HG03432 (cell line): ENCODE measurements at regions not wholly inside any gene's neighbourhood (a gene's known extent, or its start where the extent isn't known, plus 50 kb on each side); places are given as distances from the start of the nearest gene placed in this dataset.
A peak's percentile ranks its signal among the peaks of the same experiment; 100 is the strongest.
"Not testable (repeated sequence)": the region's sequence is repeated elsewhere in the genome, so short reads cannot be mapped to it uniquely, and the experiment has no call there.

Experiments
- ATAC-seq: cut with Tn5 transposase; IDR thresholded peaks from one replicate; pipeline ENCODE4 v1.9.1; 2021; ENCODE audit warnings: mild to moderate bottlenecking, moderate library complexity; ENCODE audit not compliant: unreplicated experiment

DNA sequence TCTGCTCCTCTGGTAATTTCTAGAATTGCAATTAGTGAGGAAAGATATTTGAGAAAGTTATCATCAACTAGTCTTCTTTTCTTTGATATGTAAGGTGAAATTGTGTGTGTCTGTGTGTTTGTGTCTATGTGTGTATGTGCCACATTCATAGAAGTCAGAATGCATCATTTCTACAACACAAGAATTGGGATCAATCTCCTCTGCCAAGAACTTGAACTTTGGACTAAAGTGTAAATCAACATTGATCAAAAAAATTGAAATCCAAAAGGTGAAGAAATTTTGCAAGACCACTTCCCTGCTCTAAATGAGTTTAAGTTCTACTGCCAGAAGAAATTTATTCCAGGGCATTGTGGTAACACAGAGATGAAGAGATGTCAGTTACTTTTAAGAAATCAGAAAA, 1072.8 kb downstream of the GRM8 start:
- no peak for ATAC-seq

DNA sequence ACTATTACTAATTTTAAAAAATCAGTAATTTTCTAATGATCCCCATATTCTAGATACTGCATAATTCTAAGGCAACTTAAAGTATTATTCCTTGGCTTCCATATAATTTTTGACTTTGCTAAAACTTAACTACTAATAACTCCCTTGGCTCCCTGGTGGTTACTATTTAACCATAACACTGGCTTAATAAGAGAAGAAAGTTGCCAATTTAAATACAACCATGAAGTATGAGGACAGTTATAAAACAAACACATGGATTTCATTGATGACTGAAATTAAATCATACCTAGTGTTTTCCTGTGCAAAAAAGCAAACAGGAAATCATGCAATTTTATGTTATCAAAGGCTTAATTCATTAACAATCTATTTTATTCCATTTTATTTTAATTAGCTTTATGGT, 1073.9 kb downstream of the GRM8 start:
- no peak for ATAC-seq

DNA sequence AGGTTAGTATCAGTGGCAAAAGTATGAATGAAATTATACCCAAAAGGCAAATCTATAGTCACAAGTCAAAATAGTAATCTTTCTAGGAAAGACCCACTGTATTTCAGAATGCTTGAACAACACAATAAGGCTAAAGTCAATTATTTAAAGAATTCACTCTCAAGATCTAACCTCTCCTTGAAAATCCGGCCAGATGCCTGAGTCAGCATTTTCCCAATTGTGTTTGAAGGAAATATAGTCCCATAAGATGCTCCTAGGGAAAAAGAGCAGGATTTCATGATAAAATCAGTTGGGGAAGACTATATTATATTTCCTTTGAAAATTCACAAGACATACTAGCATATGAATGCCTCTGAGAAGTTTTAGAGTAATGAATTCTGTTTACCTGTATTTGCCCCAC, 1075.0 kb downstream of the GRM8 start:
- no peak for ATAC-seq

DNA sequence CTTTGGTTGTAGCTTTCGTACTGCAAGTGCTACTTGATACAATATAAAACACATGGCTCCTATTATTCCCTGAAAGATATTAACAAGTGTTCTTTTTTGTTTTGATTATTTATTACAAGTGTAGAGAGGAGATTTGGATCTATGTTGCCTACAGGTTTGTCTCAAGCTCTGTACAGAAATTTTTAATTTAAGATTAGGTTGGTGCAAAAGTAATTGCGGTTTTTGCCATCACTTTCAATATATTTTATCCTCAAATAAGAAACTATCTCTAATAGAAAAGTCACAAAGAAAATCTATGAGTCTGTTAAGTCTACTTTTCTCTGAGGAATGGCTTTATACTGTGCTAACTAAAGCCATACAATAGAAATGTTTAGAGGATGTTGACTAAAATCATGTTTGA, 1086.1 kb downstream of the GRM8 start:
- ATAC-seq = no peak

DNA sequence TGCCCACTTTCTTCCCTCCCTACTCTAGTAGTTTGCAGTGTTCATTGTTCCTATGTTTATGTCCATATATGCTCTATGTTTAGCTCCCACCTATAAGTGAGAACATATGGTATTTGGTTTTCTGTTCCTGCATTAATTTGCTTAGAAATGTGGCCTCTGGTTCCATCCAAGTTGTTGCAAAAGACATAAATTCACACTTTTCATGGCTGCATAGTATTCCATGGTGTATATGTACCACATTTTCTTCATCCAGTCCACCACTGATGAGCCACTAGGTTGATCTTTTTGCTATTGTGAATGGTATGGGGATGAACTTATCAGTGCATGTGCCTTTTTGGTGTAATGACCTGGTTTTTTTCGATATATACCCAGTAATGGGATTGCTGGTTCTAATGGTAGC, 1089.1 kb downstream of the GRM8 start:
- no peak for ATAC-seq

DNA sequence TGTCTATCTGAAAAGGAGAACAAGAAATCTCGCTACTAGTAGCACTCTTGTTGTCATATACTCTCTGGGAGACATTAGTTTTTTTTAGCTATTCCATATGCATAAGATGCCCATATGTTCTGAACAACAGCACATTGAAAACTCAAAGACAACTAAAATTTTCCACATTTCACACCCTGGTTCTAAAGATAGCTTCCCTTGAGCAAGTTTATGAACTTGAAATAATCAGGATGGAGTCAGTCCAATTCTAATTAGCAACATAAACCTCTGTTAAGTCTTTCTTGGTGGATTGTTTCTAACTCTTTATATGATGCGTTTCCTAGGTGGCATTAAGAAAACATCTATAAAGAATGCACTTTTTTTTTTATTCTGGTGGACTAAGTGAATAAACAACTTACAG, 1095.3 kb downstream of the GRM8 start:
- no peak for ATAC-seq

DNA sequence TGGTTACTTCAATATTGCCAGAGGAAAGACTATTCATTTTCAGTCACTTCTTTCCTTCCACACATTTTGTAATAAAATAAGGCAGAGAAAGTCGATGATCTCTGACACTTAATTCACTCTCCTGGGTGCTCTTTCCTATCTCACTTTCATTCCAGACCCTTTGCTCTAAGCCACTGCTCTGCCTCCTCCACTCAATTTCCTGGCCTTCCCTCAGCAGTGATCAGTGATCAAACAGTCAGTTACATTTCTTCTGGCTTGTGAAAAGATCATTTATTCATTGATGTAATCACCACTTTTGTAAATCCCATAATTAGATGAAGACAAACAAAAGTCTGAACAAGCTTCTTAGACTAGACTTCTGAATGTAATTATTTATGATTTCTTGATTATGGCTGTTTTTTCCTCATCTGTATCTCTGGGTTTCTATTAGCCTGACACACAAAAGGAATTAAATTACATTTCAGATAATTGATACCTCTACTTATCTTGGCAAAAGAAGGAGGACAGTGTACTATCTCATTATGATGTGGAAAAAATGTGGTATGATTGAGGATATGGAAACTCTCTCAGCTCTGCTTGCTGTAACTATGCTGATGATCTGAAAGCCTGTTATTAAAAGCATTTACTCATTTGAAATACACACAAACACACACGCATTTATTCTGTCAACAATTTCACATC, 1102.3 kb downstream of the GRM8 start:
- ATAC-seq = no peak

DNA sequence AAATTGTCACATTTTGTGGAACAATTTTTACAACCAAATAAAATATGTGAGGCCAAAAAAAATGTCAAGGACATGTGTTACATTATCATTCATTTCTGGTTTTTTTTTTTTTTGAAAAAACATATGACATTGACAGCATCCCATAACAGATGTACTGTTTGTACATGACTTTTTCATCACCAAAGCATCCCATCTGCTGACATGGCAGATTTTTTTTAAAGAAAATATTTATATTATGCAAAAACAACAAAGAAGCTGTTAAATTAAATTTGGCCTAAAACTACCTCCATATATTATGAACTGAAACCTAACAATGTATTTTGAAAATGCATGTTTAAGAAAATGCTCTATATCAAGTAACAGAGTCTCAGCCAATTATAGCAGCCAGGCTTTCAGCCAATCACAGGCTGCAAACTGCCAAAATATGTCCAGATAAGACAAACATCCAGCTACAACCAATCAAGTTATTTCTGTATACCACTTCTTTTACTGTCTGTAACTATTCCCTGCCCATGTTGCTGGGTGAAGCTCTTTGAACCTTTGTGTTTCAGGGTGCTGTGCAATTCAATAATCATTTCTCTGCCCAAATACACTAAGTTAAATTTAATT, 1111.8 kb downstream of the GRM8 start:
- no peak for ATAC-seq

DNA sequence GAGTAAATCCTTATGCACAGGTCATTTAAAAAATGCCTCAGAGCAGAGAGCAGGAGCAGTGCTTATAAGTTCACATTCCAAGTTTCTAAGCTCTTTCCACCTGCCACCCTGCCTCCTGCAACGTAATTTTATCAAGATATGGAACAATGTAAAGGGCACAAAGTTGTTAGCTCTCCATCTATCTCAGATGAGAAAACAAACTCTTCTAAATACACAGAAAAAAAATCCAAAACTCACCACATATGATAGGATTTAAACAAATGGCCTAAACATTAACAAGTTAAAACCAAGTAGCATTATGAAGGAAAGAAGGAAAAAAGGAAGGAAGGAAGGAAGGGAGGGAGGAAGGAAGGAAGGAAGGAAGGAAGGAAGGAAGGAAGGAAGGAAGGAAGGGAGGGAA, 1132.8 kb downstream of the GRM8 start:
- ATAC-seq = no peak

DNA sequence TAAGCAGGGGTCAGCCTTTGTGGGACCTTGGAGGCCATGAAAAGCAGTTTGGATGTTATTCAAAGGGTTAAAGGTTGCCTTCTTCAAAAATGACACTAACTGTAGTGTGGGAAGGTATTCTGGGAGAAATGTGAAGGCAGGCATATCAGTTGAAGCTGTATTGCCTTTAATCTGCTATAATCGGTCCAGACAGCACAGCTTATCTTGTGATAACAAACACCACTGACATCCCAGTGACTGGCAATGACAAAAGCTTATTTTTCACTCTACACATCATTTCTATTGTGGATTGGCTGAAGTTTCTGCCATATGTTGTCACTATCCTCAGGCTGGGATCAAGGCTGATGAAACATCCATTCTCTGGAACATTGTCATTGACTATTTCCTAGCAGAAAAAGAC, 1149.2 kb downstream of the GRM8 start:
- ATAC-seq = no peak

DNA sequence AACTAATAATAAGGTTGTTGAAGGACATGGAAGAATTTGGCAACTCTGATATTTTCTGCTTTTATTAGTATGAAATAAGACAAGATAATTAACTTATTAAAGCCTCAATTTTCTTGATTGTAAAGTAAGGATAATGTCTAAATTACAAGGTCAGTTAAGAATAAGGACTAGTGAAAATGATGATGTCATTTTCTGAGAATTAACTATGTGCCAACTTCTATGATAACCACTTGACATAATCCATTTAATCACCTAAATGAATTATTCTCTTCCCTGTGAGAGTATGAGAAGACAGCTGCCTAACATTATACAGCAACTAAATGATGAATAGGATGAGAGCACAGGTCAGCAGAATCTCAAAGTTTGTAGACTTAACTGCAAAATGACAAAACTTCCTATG, 1153.4 kb upstream of the POT1 start:
- ATAC-seq = no peak

DNA sequence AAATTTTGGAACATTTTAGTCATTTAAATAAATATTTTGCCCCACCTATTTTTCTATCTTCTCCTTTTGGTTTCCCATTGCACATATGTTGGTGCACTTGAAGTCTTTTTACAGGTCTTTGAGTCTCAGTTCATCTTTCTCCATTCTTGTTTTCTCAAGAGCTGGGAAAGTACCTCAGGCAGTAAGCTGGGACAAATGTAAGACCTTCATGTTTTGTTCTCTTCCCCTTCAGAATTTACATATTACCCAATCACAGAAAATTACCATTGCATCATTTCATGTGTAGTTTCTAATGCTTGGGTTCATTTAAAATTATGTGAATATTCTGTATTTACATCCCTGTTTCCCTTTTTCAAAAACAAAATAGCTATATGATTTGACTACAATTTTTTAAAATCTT, 1150.0 kb upstream of the POT1 start:
- peak; percentile 76 for ATAC-seq

DNA sequence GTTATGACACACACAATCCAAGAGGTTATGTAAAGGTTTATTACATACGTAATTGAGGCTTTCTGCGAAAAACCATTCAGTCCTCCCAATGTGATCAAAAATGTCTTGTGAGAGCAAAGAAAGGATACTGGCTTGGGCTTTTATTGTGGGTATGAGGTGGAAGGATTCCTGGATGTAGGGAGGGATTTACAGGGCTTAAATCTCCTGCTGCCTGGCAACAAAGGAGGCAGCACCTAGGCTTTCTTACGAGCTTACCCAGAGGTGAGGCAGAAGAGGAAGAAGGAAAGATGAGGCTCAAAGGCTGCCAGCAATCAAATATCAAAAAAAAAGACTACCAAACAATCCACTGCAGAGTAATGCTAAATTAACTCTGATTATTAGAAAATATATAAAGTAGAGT, 1149.5 kb upstream of the POT1 start:
- ATAC-seq = no peak

DNA sequence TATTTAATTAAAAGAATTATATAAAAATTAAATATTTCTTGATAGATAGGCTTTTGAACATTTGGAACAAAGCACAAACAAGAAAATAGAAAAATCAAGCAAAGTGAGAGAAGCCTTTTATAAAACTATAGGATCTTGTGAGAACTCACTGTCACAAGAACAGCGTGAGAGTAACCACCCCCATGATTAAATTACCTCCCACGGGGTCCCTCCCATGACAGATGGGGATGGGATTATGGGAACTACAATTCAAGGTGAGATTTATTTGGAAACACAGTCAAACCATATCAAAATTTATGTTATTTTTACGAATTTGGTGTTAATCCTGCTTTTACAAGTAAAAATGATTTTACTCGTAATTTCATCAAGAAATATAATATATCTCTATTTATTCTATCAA, 1136.1 kb upstream of the POT1 start:
- no peak for ATAC-seq

DNA sequence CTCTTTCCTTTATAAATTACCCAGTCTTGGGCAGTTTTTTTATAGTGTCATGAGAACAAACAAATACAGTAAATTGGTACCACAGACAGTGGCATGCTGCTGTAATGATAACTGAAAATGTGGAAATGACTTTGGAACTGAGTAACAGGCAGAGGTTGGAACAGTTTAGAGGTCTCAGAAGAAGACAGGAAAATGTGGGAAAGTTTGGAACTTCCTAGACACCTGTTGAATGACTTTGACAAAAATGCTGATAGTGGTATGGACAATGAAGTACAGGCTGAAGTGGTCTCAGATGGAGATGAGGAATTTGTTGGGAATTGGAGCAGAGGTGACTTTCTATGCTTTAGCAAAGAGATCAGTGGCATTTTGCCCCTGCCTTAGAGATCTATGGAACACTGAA, 1128.4 kb upstream of the POT1 start:
- no peak for ATAC-seq

DNA sequence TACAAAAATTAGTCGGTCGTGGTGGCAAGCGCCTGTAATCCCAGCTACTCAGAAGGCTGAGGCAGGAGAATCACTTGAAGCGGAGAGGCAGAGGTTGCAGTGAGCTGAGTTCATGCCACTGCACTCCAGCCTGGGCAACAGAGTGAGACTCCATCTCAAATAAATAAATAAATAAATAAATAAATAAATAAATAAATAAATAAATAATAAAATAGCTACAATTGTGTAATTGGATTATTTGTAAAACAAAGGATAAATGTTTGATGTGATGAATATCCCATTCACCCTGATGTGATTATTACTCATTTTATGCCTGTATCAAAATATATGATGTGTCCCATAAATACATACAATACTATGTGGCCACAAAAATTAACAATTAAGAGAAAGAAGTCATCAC, 1127.0 kb upstream of the POT1 start:
- ATAC-seq = not testable (repeated sequence)

DNA sequence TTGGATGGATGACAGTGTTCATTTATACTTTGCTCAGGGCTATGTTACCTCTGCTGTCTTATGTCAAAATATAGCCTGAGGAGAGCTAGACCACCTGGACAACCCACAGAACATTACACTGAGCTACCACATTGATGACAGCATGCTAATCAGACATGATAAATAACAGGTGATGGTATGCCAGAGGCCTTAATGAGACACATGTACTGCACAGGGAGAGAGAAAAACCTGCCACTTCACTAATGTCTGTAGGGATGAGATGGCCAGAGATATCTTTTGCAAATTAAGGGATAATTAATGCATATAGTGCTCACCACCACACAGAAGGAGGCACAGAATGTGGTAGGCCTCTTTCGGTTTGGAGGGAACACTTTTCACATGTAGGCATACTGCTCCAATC, 1122.6 kb upstream of the POT1 start:
- no peak for ATAC-seq

DNA sequence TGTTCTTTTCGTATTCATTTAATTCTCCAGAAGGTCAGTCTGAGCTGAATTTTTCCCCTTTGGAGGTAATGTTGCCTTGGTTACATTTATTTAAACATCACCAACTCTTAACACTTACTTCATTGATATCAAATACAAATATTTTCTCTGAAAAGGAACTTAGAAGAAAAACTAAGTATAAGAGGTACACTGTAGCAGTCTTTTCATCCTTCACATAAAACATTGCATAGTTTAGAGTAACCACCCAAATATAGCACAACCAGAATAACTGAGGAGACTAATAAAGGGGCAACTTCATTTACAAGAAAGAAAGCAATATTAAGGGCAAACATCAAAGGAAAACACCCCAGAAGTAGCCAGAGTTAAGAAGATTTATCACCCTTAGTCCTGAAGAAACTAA, 1115.0 kb upstream of the POT1 start:
- no peak for ATAC-seq

DNA sequence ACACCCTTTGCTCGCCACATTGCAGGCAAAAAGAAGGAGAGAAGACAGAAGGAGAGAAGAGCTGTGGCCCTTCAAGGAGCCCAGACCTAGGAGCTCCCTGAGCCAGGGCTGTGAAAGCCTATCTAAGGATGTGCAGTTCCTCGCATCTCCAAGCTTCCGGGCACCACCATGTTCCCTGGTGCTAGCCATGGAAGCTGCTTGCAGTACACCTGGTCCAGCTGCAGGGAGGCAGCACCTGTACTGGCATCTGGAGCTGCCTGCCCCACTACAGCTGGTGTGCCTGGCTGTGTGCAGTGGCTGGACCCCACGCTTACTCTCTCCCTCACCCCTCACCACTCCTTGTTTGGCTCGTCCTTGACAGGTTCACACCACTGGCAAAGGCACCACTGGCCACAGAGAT, 1111.8 kb upstream of the POT1 start:
- no peak for ATAC-seq

DNA sequence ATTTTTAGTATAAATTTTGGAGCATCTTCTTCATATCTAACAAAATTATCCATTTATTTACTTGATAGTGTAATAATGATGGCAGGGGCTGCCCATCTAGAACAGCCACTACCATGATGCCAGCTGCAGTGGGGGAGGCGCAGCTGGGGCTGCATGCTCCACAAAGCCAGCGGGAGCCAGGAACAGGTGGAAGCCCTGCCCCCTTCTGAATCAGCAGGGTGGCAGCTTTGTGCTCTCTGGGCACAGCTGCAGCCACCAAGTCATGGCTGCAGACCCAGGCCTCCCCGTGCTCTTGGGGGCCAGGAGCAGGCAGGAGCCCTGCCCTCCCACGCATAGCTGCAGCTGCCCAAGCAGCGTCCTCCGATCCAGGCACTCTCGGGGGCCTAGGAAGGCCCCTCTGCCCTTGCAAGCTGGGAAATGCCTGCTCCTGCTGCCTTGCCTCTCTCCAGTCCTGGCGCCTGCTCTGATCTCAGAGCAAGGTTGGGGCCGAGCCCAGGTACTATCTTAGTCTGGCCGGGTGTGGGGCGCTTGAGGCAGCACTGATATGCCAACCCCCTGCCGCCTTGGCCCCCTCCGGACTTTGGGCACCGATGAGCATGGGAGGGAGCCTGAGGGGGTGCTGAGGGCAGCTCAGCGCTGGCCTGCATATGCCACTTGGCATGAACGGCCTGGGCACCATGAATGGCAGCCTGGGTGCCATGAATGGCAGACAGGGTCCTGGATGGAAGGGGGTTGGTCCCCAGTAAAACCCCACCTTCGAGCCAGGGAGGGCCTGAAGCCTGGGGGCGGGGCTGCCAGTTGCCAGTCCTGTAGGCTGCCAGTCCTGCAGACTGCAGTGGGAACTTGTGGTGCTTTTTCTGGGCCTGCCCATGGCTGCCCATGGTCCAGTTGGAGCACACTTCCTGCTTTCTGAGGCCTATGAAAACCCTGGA, 1110.8 kb upstream of the POT1 start:
- no peak for ATAC-seq

DNA sequence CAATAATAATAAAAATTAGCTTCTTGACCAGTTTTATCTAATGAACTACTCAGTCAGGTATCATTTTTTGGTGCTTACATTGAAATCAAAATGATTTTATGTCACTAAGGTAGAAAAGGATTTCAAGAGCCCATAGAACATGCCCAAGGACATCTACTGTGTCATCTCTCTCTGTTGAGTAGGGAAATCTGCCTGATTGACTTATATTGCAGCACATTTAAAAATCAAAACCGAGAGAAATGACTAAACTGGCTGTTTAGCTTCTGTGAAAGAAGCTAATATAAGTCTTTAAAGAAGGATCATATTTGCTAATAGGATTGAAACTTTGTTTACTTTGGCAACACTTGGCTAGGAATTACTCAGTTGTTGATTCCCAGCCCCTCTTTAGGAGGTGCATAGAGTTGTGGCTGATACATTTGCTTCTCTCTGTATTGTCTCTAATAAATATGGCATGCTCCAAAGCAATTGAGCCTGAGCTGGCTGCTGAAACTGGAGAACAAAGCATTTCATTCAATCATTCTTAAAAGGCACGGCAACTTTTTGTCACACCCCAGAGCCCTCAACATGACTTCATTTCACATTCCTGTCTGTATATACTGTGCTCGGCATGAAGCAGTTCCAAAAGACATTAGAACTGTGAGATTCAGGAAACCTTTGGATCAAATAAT, 1096.9 kb upstream of the POT1 start:
- ATAC-seq = peak; percentile 45

DNA sequence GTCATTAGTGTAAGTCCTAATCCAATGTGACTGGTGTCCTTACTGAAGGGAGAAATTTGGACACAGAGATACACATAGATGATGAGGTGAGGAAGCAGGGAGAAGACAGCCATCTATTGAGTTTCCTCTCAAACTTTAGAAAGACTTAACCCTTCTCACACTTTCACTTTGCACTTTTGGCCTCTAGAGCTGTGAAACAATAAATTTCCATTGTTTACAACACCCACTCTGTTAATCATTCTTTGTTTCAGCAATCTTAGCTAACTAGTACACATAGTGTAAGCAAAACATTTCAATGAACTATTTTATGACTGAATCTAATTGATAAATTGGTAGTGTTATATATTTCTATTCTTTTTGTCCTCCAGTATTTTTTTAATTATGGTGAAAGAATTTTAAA, 1092.8 kb upstream of the POT1 start:
- ATAC-seq = no peak
